Neural cell (in vitro differentiated cells): ENCODE measurements at regions not wholly inside any gene's neighbourhood (a gene's known extent, or its start where the extent isn't known, plus 50 kb on each side); places are given as distances from the start of the nearest gene placed in this dataset.

ENCODE experiments used
- POLR2AphosphoS5 ChIP-seq: IDR thresholded peaks from 2 replicates; pipeline ENCODE4 v1.6.1; 2012
- TF ChIP-seq, protein P1 (sequence below): IDR thresholded peaks from 2 replicates; pipeline ENCODE4 v1.6.1; 2012; ENCODE audit warnings: borderline replicate concordance

DNA sequence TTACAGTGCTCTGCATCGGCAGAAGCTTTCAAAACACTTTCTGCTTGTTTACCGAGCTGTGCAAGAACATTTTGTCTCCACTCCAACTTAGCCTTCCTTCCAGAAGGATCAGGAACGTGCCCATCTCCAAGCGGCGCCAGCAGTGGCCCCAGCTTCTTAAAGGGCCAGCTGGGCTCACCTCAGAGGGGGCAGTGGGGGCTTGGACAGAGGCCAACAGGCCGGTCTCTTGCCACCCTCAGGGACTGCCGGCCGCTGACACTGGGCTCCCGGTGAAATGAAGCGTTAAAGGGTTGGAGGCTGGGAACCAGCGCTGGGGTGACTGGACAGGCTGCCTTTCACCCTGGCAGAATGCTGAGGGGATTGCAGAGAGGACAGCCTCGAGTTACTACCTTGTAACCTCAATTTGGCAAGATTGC, 67.0 kb upstream of the RNU6ATAC start:
- TF ChIP-seq, protein P1, sequence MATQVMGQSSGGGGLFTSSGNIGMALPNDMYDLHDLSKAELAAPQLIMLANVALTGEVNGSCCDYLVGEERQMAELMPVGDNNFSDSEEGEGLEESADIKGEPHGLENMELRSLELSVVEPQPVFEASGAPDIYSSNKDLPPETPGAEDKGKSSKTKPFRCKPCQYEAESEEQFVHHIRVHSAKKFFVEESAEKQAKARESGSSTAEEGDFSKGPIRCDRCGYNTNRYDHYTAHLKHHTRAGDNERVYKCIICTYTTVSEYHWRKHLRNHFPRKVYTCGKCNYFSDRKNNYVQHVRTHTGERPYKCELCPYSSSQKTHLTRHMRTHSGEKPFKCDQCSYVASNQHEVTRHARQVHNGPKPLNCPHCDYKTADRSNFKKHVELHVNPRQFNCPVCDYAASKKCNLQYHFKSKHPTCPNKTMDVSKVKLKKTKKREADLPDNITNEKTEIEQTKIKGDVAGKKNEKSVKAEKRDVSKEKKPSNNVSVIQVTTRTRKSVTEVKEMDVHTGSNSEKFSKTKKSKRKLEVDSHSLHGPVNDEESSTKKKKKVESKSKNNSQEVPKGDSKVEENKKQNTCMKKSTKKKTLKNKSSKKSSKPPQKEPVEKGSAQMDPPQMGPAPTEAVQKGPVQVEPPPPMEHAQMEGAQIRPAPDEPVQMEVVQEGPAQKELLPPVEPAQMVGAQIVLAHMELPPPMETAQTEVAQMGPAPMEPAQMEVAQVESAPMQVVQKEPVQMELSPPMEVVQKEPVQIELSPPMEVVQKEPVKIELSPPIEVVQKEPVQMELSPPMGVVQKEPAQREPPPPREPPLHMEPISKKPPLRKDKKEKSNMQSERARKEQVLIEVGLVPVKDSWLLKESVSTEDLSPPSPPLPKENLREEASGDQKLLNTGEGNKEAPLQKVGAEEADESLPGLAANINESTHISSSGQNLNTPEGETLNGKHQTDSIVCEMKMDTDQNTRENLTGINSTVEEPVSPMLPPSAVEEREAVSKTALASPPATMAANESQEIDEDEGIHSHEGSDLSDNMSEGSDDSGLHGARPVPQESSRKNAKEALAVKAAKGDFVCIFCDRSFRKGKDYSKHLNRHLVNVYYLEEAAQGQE, result no peak
- no peak for TF ChIP-seq POLR2AphosphoS5
